GM23248 (cell line): ENCODE measurements at regions not wholly inside any gene's neighbourhood (a gene's known extent, or its start where the extent isn't known, plus 50 kb on each side); places are given as distances from the start of the nearest gene placed in this dataset.

Source experiments
- DNase-seq: peaks from one replicate; pipeline ENCODE4 v3.0.0-alpha.2; 2015
- H2AFZ ChIP-seq: fragments of 200-600 bp; sonication (generic); 2 replicates; pipeline ENCODE4 v1.6.1; 2016; ENCODE audit warnings: antibody characterized with exemption
- H3F3A ChIP-seq: fragments of 200-600 bp; sonication (generic); 2 replicates; pipeline ENCODE4 v1.6.1; 2016; ENCODE audit warnings: mild to moderate bottlenecking, antibody characterized with exemption, mixed run types; ENCODE audit not compliant: insufficient read depth
- H3K27ac ChIP-seq: fragments of 200-600 bp; sonication (generic); 2 replicates; pipeline ENCODE4 v1.5.1; 2016; ENCODE audit warnings: mild to moderate bottlenecking
- H3K27me3 ChIP-seq: fragments of 200-600 bp; sonication (generic); replicated peaks from 2 replicates; pipeline ENCODE4 v1.6.1; 2016; ENCODE audit warnings: mild to moderate bottlenecking; ENCODE audit not compliant: insufficient read depth
- H3K36me3 ChIP-seq: fragments of 200-600 bp; sonication (generic); 2 replicates; pipeline ENCODE4 v1.6.1; 2016; ENCODE audit warnings: low read depth, mild to moderate bottlenecking
- H3K4me1 ChIP-seq: fragments of 200-600 bp; sonication (generic); 2 replicates; pipeline ENCODE4 v1.6.1; 2016; ENCODE audit warnings: mild to moderate bottlenecking; ENCODE audit not compliant: insufficient read depth
- H3K4me2 ChIP-seq: fragments of 200-600 bp; sonication (generic); one replicate; pipeline ENCODE4 v1.6.1; 2016; ENCODE audit warnings: mild to moderate bottlenecking; ENCODE audit not compliant: unreplicated experiment
- H3K4me3 ChIP-seq: fragments of 200-600 bp; sonication (generic); 2 replicates; pipeline ENCODE4 v1.5.1; 2016; ENCODE audit warnings: mild to moderate bottlenecking
- H3K79me2 ChIP-seq: fragments of 200-600 bp; sonication (generic); 2 replicates; pipeline ENCODE4 v1.6.1; 2016; ENCODE audit warnings: mild to moderate bottlenecking; ENCODE audit not compliant: insufficient read depth
- H3K9ac ChIP-seq: fragments of 200-600 bp; sonication (generic); 2 replicates; pipeline ENCODE4 v1.6.1; 2016; ENCODE audit warnings: mild to moderate bottlenecking
- H3K9me2 ChIP-seq: fragments of 200-600 bp; sonication (generic); 2 replicates; pipeline ENCODE4 v1.6.1; 2016; ENCODE audit warnings: mixed run types, mild to moderate bottlenecking, moderate library complexity; ENCODE audit not compliant: insufficient read depth
- H3K9me3 ChIP-seq: fragments of 200-600 bp; sonication (generic); one replicate; pipeline ENCODE4 v1.6.1; 2017; ENCODE audit warnings: low read depth
- H4K20me1 ChIP-seq: fragments of 200-600 bp; sonication (generic); 2 replicates; pipeline ENCODE4 v1.6.0; 2016; ENCODE audit not compliant: insufficient read depth
- EZH2 ChIP-seq: fragments of 200-600 bp; sonication (generic); IDR thresholded peaks from 2 replicates; pipeline ENCODE4 v1.6.1; 2018; ENCODE audit warnings: antibody characterized with exemption, mild to moderate bottlenecking; ENCODE audit not compliant: insufficient read depth, poor library complexity, severe bottlenecking
- EZH2phosphoT487 ChIP-seq: fragments of 200-600 bp; sonication (generic); IDR thresholded peaks from 2 replicates; pipeline ENCODE4 v1.6.1; 2018; ENCODE audit warnings: antibody characterized with exemption, moderate library complexity, mild to moderate bottlenecking, low read depth; ENCODE audit not compliant: insufficient read depth
- WGBS, 2 experiments: methylation state at CpG; one replicate each; pipeline ENCODE4 v1.1.6; 2015 to 2017; ENCODE audit warnings: low lambda C conversion rate in 2 of 2, low coverage in 1 of 2; ENCODE audit errors: missing lambda C conversion rate in 2 of 2; 5-methylcytosine and 5-hydroxymethylcytosine counted together
- in situ Hi-C: fragments of 300-500 bp; cut with MboI; formaldehyde crosslinking; loops from 2 replicates; pipeline ENCODE4 v1.15.0; 2020

DNA sequence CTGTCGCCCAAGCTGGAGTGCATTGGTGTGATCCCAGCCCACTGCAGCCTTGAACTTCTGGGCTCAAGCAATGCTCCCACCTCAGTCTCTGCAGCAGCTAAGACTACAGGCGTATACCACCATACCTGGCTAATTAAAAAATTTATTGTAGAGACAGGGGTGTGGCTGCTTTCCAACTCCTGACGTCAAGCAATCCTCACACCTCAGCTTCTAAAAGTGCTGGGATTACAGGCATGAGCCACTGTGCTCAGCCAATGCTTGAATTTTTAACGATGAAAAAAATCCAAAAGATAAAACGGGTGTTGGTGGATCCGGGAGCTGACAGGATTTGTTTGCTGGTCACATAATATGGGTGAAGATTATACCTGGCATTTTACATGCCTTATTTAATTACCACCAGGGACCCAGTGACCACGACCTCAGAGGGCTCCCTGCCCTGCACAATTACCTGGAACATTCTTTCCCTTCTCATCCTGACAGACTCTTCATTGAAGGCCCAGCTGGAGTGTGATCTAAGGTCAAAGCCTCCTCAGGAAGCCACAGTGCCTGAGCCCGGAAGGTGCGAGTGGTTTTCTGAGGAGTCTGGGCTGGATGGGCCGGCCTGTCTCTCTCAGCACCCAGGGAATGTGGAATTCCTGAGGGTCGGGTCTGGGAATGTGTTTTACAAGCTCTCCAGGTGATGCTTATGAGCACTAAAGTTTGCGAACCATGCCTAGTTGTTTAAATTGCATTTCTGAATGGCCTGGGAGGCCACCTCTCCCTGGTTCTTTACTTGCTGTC, 193.3 kb downstream of the USP12 start:
- H3K36me3 ChIP-seq: no peaks in the 10 kb centered on the region
- H3K9me2 ChIP-seq: no peaks in the 10 kb centered on the region
- TF ChIP-seq EZH2phosphoT487: no peak
- no peak for TF ChIP-seq EZH2
- no peak overlapping the region for H3K27ac ChIP-seq
- no peak for DNase-seq
- in situ Hi-C loops: loop anchor here (25.0 kb wide), 1 partner anchor 1009 kb away; the partner anchor contains the start of gene URAD
- no peak overlapping the region for H3K9ac ChIP-seq
- H4K20me1 ChIP-seq: no peaks in the 10 kb centered on the region
- 0 out of 2 replicates have a peak, but pooled peaks cover 5% of the 10 kb centered on the region for H3K27me3 ChIP-seq
- H3F3A ChIP-seq: peaks cover under 1% of the 10 kb centered on the region; the same call in 1 of the 2 replicates
- H3K9me3 ChIP-seq: no peaks in the 10 kb centered on the region
- H3K4me2 ChIP-seq: no peak overlapping the region
- H3K4me1 ChIP-seq: peaks cover 5% of the 10 kb centered on the region
- WGBS, 2 experiments: 66 to 69% methylated on average over 12 of the region's 12 CpGs
- H3K79me2 ChIP-seq: no peaks in the 10 kb centered on the region
- 0 out of 2 replicates have a peak overlapping the region, but pooled peaks have one; percentile 32 for H2AFZ ChIP-seq
- H3K4me3 ChIP-seq: no peak overlapping the region

- Histone ChIP-seq H3F3A (no peaks in the 10 kb centered on the region), H3K4me2 (no peak overlapping the region), H3K36me3 (no peaks in the 10 kb centered on the region), H3K4me1 (0 out of 2 replicates have a peak, but pooled peaks cover 1% of the 10 kb centered on the region), H3K9ac (no peak overlapping the region), H3K9me2 (no peaks in the 10 kb centered on the region), H2AFZ (0 out of 2 replicates have a peak overlapping the region, but pooled peaks have one; percentile 32), H3K79me2 (no peaks in the 10 kb centered on the region), H3K27me3 (0 out of 2 replicates have a peak, but pooled peaks cover 5% of the 10 kb centered on the region), H4K20me1 (no peaks in the 10 kb centered on the region), H3K27ac (no peak overlapping the region), H3K4me3 (no peak overlapping the region), H3K9me3 (no peaks in the 10 kb centered on the region)
- WGBS, 2 experiments: 49 to 52% methylated on average over 11 of the region's 11 CpGs
- in situ Hi-C loops: loop anchor here (25.0 kb wide), 1 partner anchor 1010 kb away; the partner anchor contains the start of gene URAD
- TF ChIP-seq EZH2 (no peak), EZH2phosphoT487 (no peak)
- DNase-seq: peak; percentile 50
Observed at GRCh38 chr13:26977541-26977940, 194.1 kb downstream of the USP12 start.

DNA sequence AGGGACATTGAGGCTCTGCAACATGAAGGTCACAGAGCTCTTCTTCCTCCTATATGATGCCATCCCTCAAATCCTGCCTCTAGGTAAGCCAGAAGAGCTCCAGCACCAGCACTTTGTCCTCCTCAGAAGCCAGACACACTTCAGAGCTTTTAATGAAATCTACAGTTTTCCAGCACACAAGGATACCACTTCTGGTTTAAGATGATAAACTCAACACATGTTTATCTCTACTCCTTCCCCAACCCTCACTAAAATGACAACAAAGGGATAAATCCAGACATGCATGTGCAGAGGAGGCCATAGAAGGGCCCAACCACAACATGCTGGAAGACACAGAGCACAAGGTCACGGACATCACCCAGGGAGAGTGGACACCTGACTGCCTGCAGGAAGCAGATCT, 195.3 kb downstream of the USP12 start:
- Histone ChIP-seq H3F3A (no peaks in the 10 kb centered on the region), H3K4me3 (no peak overlapping the region), H3K4me2 (no peak overlapping the region), H3K27ac (no peak overlapping the region), H3K9me3 (no peaks in the 10 kb centered on the region), H3K27me3 (0 out of 2 replicates have a peak, but pooled peaks cover 5% of the 10 kb centered on the region), H3K9ac (no peak overlapping the region), H2AFZ (no peak overlapping the region), H3K79me2 (no peaks in the 10 kb centered on the region), H3K9me2 (no peaks in the 10 kb centered on the region), H3K4me1 (no peaks in the 10 kb centered on the region), H4K20me1 (no peaks in the 10 kb centered on the region), H3K36me3 (no peaks in the 10 kb centered on the region)
- in situ Hi-C loops: loop anchor here (25.0 kb wide), 1 partner anchor 1011 kb away; the partner anchor contains the start of gene URAD
- TF ChIP-seq EZH2phosphoT487 (no peak), EZH2 (no peak)
- WGBS, 2 experiments: 81 to 87% methylated on average over 1 of the region's 1 CpG
- no peak for DNase-seq

- H3K9me3 ChIP-seq: no peaks in the 10 kb centered on the region
- 62 to 70% methylated on average over 4 of the region's 4 CpGs for WGBS, 2 experiments
Observed at GRCh38 chr13:26973946-26974345, 197.7 kb downstream of the USP12 start.

More at GRCh38 chr13:26973946-26974345, 197.7 kb downstream of the USP12 start:
- H3K27ac ChIP-seq: no peak overlapping the region
- TF ChIP-seq EZH2phosphoT487: no peak
- TF ChIP-seq EZH2: no peak
- no peak overlapping the region for H3K4me2 ChIP-seq
- in situ Hi-C loops: loop anchor here (25.0 kb wide), 1 partner anchor 863 kb away; no protein-coding TSS in a partner anchor
- H3K9ac ChIP-seq: no peak overlapping the region
- no peaks in the 10 kb centered on the region for H3K36me3 ChIP-seq
- no peak for DNase-seq
- H2AFZ ChIP-seq: no peak overlapping the region
- H3K4me3 ChIP-seq: no peak overlapping the region
- H3K4me1 ChIP-seq: no peaks in the 10 kb centered on the region
- 0 out of 2 replicates have a peak, but pooled peaks cover 5% of the 10 kb centered on the region for H3K27me3 ChIP-seq
- H3K9me2 ChIP-seq: no peaks in the 10 kb centered on the region
- no peaks in the 10 kb centered on the region for H3K79me2 ChIP-seq
- H4K20me1 ChIP-seq: no peaks in the 10 kb centered on the region
- no peaks in the 10 kb centered on the region for H3F3A ChIP-seq
